ENCODE measurements at regions not wholly inside any gene's neighbourhood (a gene's known extent, or its start where the extent isn't known, plus 50 kb on each side); places are given as distances from the start of the nearest gene placed in this dataset.
"Not testable (repeated sequence)": the region's sequence is repeated elsewhere in the genome, so short reads cannot be mapped to it uniquely, and the experiment has no call there.

GRCh38 chr12:25394025-25394424, 143.3 kb upstream of the KRAS start:
- no peaks in the 10 kb centered on the region; the same call in 1 of the 2 replicates for H3K9me3 ChIP-seq (ENCODE audit: insufficient read depth, low read length)
- no peak overlapping the region for H3K9ac ChIP-seq (ENCODE audit: insufficient read length, low read depth)
- no peak for DNase-seq (ENCODE audit: low read depth, low spot score)
- H3K4me1 ChIP-seq (ENCODE audit: insufficient read depth, insufficient read length): no peaks in the 10 kb centered on the region
- H3K4me3 ChIP-seq (ENCODE audit: insufficient read length, low read depth): no peak overlapping the region
- no peaks in the 10 kb centered on the region for H3K27me3 ChIP-seq (ENCODE audit: insufficient read depth, insufficient read length)
- TF ChIP-seq SUZ12 (IDR thresholded peaks at IDR 0.05; ENCODE audit: extremely low read depth, insufficient read depth, insufficient read length): no peak
- no peak for TF ChIP-seq ZNF274 (IDR thresholded peaks at IDR 0.05; ENCODE audit: low read depth, low read length)
- TF ChIP-seq YY1 (IDR thresholded peaks at IDR 0.05; ENCODE audit: insufficient read depth, insufficient read length): no peak
- H3K36me3 ChIP-seq (ENCODE audit: insufficient read depth, insufficient read length, low read length): no peaks in the 10 kb centered on the region

DNA sequence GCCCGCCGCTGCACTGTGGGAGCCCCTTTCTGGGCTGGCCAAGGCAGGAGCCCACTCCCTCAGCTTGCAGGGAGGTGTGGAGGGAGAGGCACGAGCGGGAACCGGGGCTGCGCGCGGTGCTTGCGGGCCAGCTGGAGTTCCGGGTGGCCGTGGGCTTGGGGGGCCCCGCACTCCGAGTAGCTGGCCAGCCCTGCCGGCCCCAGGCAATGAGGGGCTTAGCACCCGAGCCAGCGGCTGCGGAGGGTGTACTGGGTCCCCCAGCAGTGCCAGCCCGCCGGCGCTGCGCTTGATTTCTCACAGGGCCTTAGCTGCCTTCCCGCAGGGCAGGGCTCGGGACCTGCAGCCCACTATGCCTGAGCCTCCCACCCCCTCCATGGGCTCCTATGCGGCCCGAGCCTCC, 140.6 kb upstream of the KRAS start:
- not testable (repeated sequence) for H3K4me3 ChIP-seq (ENCODE audit: insufficient read length, low read depth); H3K36me3 ChIP-seq (ENCODE audit: insufficient read depth, insufficient read length, low read length); H3K9ac ChIP-seq (ENCODE audit: insufficient read length, low read depth); DNase-seq (ENCODE audit: low read depth, low spot score); H3K4me1 ChIP-seq (ENCODE audit: insufficient read depth, insufficient read length); H3K9me3 ChIP-seq (ENCODE audit: insufficient read depth, low read length)
- H3K27me3 ChIP-seq (ENCODE audit: insufficient read depth, insufficient read length): peaks cover 10% of the 10 kb centered on the region

GRCh38 chr12:25388183-25388582, 137.5 kb upstream of the KRAS start:
- no peaks in the 10 kb centered on the region for H3K9me3 ChIP-seq (ENCODE audit: insufficient read depth, low read length)
- TF ChIP-seq YY1 (IDR thresholded peaks at IDR 0.05; ENCODE audit: insufficient read depth, insufficient read length) (no peak), SUZ12 (IDR thresholded peaks at IDR 0.05; ENCODE audit: extremely low read depth, insufficient read depth, insufficient read length) (no peak), ZNF274 (IDR thresholded peaks at IDR 0.05; ENCODE audit: low read depth, low read length) (no peak)
- no peak for DNase-seq (ENCODE audit: low read depth, low spot score)
- no peaks in the 10 kb centered on the region for H3K36me3 ChIP-seq (ENCODE audit: insufficient read depth, insufficient read length, low read length)
- no peak overlapping the region for H3K4me3 ChIP-seq (ENCODE audit: insufficient read length, low read depth)
- H3K27me3 ChIP-seq (ENCODE audit: insufficient read depth, insufficient read length): peaks cover 10% of the 10 kb centered on the region
- no peak overlapping the region for H3K9ac ChIP-seq (ENCODE audit: insufficient read length, low read depth)
- no peaks in the 10 kb centered on the region for H3K4me1 ChIP-seq (ENCODE audit: insufficient read depth, insufficient read length)

DNA sequence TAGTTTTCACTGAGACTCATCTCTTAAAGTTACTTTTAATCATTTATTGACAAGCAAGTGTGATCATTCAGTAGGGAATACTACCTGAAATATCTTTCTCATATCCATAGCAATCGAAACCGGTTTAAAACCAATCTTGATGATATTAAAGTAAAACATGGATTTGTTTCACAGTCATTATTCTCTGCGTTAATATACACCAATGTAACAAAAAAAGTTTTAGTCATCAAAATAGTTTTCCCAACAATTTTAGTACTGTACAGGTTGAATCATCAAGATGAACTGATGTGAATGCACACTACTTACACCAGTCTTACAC, 137.0 kb upstream of the KRAS start:
- DNase-seq (ENCODE audit: low read depth, low spot score): no peak
- H3K27me3 ChIP-seq (ENCODE audit: insufficient read depth, insufficient read length): peaks cover 10% of the 10 kb centered on the region
- no peak overlapping the region for H3K9ac ChIP-seq (ENCODE audit: insufficient read length, low read depth)
- no peaks in the 10 kb centered on the region for H3K4me1 ChIP-seq (ENCODE audit: insufficient read depth, insufficient read length)
- no peaks in the 10 kb centered on the region for H3K9me3 ChIP-seq (ENCODE audit: insufficient read depth, low read length)
- TF ChIP-seq SUZ12 (IDR thresholded peaks at IDR 0.05; ENCODE audit: extremely low read depth, insufficient read depth, insufficient read length) (no peak), YY1 (IDR thresholded peaks at IDR 0.05; ENCODE audit: insufficient read depth, insufficient read length) (no peak), ZNF274 (IDR thresholded peaks at IDR 0.05; ENCODE audit: low read depth, low read length) (no peak)
- H3K4me3 ChIP-seq (ENCODE audit: insufficient read length, low read depth): no peak overlapping the region
- no peaks in the 10 kb centered on the region for H3K36me3 ChIP-seq (ENCODE audit: insufficient read depth, insufficient read length, low read length)

GRCh38 chr12:25386831-25387731, 136.4 kb upstream of the KRAS start:
- peak overlapping the region; percentile 79 for H3K4me3 ChIP-seq (ENCODE audit: insufficient read length, low read depth)
- H3K36me3 ChIP-seq (ENCODE audit: insufficient read depth, insufficient read length, low read length): no peaks in the 10 kb centered on the region
- H3K27me3 ChIP-seq (ENCODE audit: insufficient read depth, insufficient read length): peaks cover 10% of the 10 kb centered on the region
- TF ChIP-seq SUZ12 (IDR thresholded peaks at IDR 0.05; ENCODE audit: extremely low read depth, insufficient read depth, insufficient read length): no peak
- no peak for TF ChIP-seq YY1 (IDR thresholded peaks at IDR 0.05; ENCODE audit: insufficient read depth, insufficient read length)
- TF ChIP-seq ZNF274 (IDR thresholded peaks at IDR 0.05; ENCODE audit: low read depth, low read length): no peak
- H3K4me1 ChIP-seq (ENCODE audit: insufficient read depth, insufficient read length): no peaks in the 10 kb centered on the region
- no peaks in the 10 kb centered on the region for H3K9me3 ChIP-seq (ENCODE audit: insufficient read depth, low read length)
- H3K9ac ChIP-seq (ENCODE audit: insufficient read length, low read depth): peak overlapping the region; percentile 95
- peak; percentile 97 for DNase-seq (ENCODE audit: low read depth, low spot score)

DNA sequence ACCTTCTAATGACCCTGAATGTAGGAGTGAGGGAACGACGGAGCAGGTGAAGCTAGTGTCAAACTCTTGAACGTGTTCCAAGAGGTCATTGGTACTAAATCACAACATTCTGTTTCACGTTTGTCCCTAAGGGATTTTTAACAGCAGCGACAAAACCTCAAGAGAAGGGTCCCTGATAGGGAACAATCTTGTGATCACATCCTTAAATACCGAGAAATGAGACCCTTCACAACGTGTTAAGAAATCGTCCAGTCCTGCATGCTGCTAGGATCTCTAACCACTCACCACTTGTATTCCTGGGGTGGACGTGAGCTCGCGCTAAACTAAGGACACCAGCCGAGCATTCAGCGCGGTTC, 134.1 kb upstream of the KRAS start:
- peaks cover 10% of the 10 kb centered on the region for H3K27me3 ChIP-seq (ENCODE audit: insufficient read depth, insufficient read length)
- DNase-seq (ENCODE audit: low read depth, low spot score): no peak
- TF ChIP-seq ZNF274 (IDR thresholded peaks at IDR 0.05; ENCODE audit: low read depth, low read length): no peak
- no peak for TF ChIP-seq SUZ12 (IDR thresholded peaks at IDR 0.05; ENCODE audit: extremely low read depth, insufficient read depth, insufficient read length)
- no peak for TF ChIP-seq YY1 (IDR thresholded peaks at IDR 0.05; ENCODE audit: insufficient read depth, insufficient read length)
- no peaks in the 10 kb centered on the region for H3K9me3 ChIP-seq (ENCODE audit: insufficient read depth, low read length)
- H3K36me3 ChIP-seq (ENCODE audit: insufficient read depth, insufficient read length, low read length): no peaks in the 10 kb centered on the region
- no peaks in the 10 kb centered on the region for H3K4me1 ChIP-seq (ENCODE audit: insufficient read depth, insufficient read length)
- peak overlapping the region; percentile 95 for H3K9ac ChIP-seq (ENCODE audit: insufficient read length, low read depth)
- H3K4me3 ChIP-seq (ENCODE audit: insufficient read length, low read depth): peak overlapping the region; percentile 79

DNA sequence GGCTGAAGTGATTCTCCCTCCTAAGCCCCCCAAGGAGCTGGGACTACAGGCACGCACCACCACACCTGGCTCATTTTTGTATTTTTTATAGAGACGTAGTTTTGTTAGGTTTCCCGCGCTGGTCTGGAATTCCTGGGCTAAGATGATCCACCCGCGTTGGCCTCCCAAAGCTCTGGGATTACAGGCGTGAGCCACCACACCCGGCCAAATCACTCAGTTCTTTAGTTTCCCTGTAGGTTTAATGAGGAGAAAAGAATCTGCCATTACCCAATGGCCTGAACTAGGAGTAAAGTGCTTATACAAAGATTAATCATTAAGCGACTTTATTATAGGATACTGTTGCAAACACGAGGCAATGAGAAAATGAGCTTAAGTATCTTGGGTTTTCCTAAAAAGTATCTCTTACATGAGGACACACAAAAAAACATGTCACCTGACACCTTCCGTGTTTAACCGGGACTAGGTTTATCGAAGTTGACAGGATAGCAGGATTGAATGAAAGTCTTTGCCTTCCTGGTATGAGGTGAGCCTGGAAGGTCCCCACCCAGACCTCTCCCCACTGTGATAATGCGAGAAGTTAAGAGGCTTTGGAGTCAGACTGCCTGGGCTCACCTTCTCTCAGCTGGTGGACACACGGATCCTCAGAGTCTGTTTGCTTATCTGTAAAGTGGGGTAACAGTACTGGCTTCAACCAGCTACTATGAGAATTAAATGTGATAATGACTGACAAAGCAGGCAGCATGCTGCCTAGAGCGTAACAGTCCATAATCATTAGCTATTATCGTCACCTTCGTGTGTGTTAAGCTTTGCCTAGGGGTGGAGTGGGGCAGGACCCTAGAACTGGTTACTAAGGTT, 133.5 kb upstream of the KRAS start:
- Histone ChIP-seq H3K4me3 (ENCODE audit: insufficient read length, low read depth) (peak overlapping the region; percentile 79), H3K4me1 (ENCODE audit: insufficient read depth, insufficient read length) (no peaks in the 10 kb centered on the region), H3K9me3 (ENCODE audit: insufficient read depth, low read length) (no peaks in the 10 kb centered on the region), H3K9ac (ENCODE audit: insufficient read length, low read depth) (peak overlapping the region; percentile 95), H3K36me3 (ENCODE audit: insufficient read depth, insufficient read length, low read length) (no peaks in the 10 kb centered on the region), H3K27me3 (ENCODE audit: insufficient read depth, insufficient read length) (peaks cover 10% of the 10 kb centered on the region)
- DNase-seq (ENCODE audit: low read depth, low spot score): no peak
- TF ChIP-seq YY1 (IDR thresholded peaks at IDR 0.05; ENCODE audit: insufficient read depth, insufficient read length) (no peak), SUZ12 (IDR thresholded peaks at IDR 0.05; ENCODE audit: extremely low read depth, insufficient read depth, insufficient read length) (no peak), ZNF274 (IDR thresholded peaks at IDR 0.05; ENCODE audit: low read depth, low read length) (no peak)

All from NT2/D1 (cell line).